Small intestine (tissue), 7 donors: ENCODE measurements at regions not wholly inside any gene's neighbourhood (a gene's known extent, or its start where the extent isn't known, plus 50 kb on each side); places are given as distances from the start of the nearest gene placed in this dataset.

Source experiments
- DNase-seq, 2 donors: peaks; one replicate each; pipeline versions ENCODE4 v3.0.0 to v3.0.0-alpha.2; 2013
- FAIRE-seq: peaks from 2 replicates; lab custom pipeline; 2012; peaks lifted over from hg19 to GRCh38; lab: Jason Lieb, UNC
- H3K27ac ChIP-seq, 3 donors: one replicate each; pipeline ENCODE4 v1.5.1; 2013; ENCODE audit warnings: low read length in 2 of 3, mild to moderate bottlenecking in 2 of 3, control low read depth in 1 of 3, inconsistent platforms in 1 of 3, low read depth in 1 of 3, moderate library complexity in 1 of 3
- H3K27me3 ChIP-seq, 3 donors: one replicate each; pipeline ENCODE4 v1.6.1; 2013; ENCODE audit warnings: low read length in 3 of 3, inconsistent platforms in 1 of 3; ENCODE audit not compliant: control insufficient read depth in 3 of 3, insufficient read depth in 3 of 3
- H3K36me3 ChIP-seq, 3 donors: one replicate each; pipeline ENCODE4 v1.6.1; 2013; ENCODE audit warnings: low read length in 3 of 3, inconsistent platforms in 1 of 3, low read depth in 1 of 3, mild to moderate bottlenecking in 1 of 3, moderate library complexity in 1 of 3; ENCODE audit not compliant: control insufficient read depth in 3 of 3, insufficient read depth in 2 of 3
- H3K4me1 ChIP-seq, 3 donors: one replicate each; pipeline ENCODE4 v1.6.1; 2013; ENCODE audit warnings: low read length in 2 of 3, inconsistent platforms in 1 of 3, low read depth in 1 of 3, mild to moderate bottlenecking in 1 of 3, moderate library complexity in 1 of 3; ENCODE audit not compliant: control insufficient read depth in 3 of 3, insufficient read depth in 2 of 3
- H3K4me3 ChIP-seq, 3 donors: one replicate each; pipeline ENCODE4 v1.5.1; 2013; ENCODE audit warnings: low read length in 3 of 3, control low read depth in 1 of 3, inconsistent platforms in 1 of 3, low read depth in 1 of 3, mild to moderate bottlenecking in 1 of 3, moderate library complexity in 1 of 3
- H3K9me3 ChIP-seq, 2 donors: one replicate each; pipeline ENCODE4 v1.6.1; 2013; ENCODE audit warnings: low read depth in 1 of 2, low read length in 1 of 2; ENCODE audit not compliant: control insufficient read depth in 2 of 2, insufficient read depth in 1 of 2
- WGBS, 3 donors: extraction: QIAGEN DNeasy Blood & Tissue Kit; methylation state at CpG; one replicate each; pipeline ENCODE4 v1.1.7; 2013; 5-methylcytosine and 5-hydroxymethylcytosine counted together
- donor health status: healthy with polysubstance abuse.
- donor health status: control.
- donor health status: control.
- donor health status: Bipolar disorder and iron deficiency.
- donor health status: healthy.

GRCh38 chr20:22390543-22390903, 193.8 kb downstream of the FOXA2 start:
- H3K9me3 ChIP-seq: no peaks in the 10 kb centered on the region
- no peaks in the 10 kb centered on the region for H3K36me3 ChIP-seq
- H3K4me1 ChIP-seq: no peaks in the 10 kb centered on the region
- H3K27ac ChIP-seq: no peak overlapping the region
- FAIRE-seq (no peak), DNase-seq (no peak)
- H3K4me3 ChIP-seq: no peak overlapping the region
- peaks cover 0 to 19% (median 0%) of the 10 kb centered on the region in 3 donors for H3K27me3 ChIP-seq
- 85 to 93% (median 88%) methylated on average over 5 of the region's 5 CpGs for WGBS, 3 donors

- DNase-seq (no peak), FAIRE-seq (no peak)
- H3K9me3 ChIP-seq: no peaks in the 10 kb centered on the region
- WGBS, 3 donors: 78 to 87% (median 80%) methylated on average over 8 of the region's 8 CpGs
- H3K4me1 ChIP-seq: no peaks in the 10 kb centered on the region
- H3K36me3 ChIP-seq: no peaks in the 10 kb centered on the region
- peaks cover 0 to 22% (median 0%) of the 10 kb centered on the region in 3 donors for H3K27me3 ChIP-seq
- no peak overlapping the region for H3K4me3 ChIP-seq
- H3K27ac ChIP-seq: no peak overlapping the region
These were observed 194.4 kb downstream of the FOXA2 start for GRCh38 chr20:22389836-22390542.

DNA sequence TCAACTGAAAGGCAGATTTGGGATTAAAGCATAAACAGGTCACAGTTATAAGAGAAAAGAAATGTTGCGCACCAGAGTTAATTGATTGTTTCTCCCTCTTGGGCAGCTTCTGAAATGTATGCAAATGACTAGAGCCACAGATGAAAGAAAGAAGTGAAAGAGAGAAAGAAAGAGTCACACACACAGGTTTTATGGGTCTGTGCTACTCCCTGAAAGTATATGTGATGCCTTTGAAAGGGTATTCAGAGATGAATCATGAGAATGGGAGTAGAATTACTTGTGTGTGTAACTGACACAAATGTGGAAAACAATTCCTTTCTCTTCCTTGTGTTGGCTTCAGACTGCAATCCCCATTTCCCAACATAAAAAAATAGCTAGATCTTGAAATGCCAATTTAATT, 196.9 kb downstream of the FOXA2 start:
- no peaks in the 10 kb centered on the region for H3K9me3 ChIP-seq
- 89 to 100% (median 92%) methylated on average over 1 of the region's 1 CpG for WGBS, 3 donors
- no peaks in the 10 kb centered on the region for H3K36me3 ChIP-seq
- FAIRE-seq: no peak
- no peak for DNase-seq
- no peaks in the 10 kb centered on the region for H3K4me1 ChIP-seq
- no peak overlapping the region for H3K27ac ChIP-seq
- H3K4me3 ChIP-seq: no peak overlapping the region
- H3K27me3 ChIP-seq: peaks cover 0 to 7% (median 2%) of the 10 kb centered on the region in 3 donors

- peaks cover 0 to 4% (median 2%) of the 10 kb centered on the region in 3 donors for H3K27me3 ChIP-seq
- H3K4me1 ChIP-seq: no peaks in the 10 kb centered on the region
- no peaks in the 10 kb centered on the region for H3K36me3 ChIP-seq
- WGBS, 3 donors: 25 to 44% (median 44%) methylated on average over 3 of the region's 3 CpGs
- H3K4me3 ChIP-seq: no peak overlapping the region
- DNase-seq: no peak
- no peaks in the 10 kb centered on the region for H3K9me3 ChIP-seq
- no peak overlapping the region for H3K27ac ChIP-seq
- no peak for FAIRE-seq
These were observed 198.1 kb downstream of the FOXA2 start for GRCh38 chr20:22386306-22386623.

DNA sequence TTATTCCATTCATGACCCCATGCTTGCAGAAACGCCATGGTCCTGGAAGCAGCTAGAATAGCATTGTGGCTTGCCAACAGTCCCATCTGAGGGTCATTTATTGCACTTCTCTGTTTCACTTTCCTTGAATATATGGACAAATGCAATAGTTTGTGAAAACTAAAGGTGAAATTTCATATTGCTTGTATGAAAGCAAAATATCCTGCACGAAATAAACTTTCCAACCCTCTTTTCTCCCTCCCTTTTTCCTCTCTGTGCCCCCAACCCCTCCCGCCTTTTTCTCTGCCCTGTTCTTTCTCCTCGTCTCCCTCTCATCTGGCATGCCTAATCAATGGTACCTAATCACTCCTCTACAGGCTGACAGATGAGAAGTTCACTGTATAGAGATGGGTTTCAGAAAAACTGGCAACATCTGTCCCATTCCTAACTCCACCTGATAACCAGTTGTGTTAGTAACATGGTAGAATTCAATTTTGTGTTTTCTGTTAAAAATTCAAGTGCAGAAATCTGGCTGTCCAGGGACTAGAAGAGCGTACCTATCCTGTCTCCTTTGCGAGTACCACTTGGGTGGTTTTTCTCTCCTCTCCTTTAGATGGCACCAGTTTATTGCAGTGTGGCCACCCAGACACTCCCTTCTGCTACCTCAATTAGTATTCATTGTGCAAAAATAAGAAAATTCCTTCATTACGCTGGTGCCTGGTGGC, 198.6 kb downstream of the FOXA2 start:
- no peak overlapping the region for H3K4me3 ChIP-seq
- FAIRE-seq (no peak), DNase-seq (peak; percentile 36 to 37)
- 42 to 48% (median 46%) methylated on average over 7 of the region's 7 CpGs for WGBS, 3 donors
- H3K36me3 ChIP-seq: no peaks in the 10 kb centered on the region
- H3K27me3 ChIP-seq: peaks cover 0 to 4% (median 2%) of the 10 kb centered on the region in 3 donors
- no peaks in the 10 kb centered on the region for H3K9me3 ChIP-seq
- no peaks in the 10 kb centered on the region for H3K4me1 ChIP-seq
- H3K27ac ChIP-seq: no peak overlapping the region

- Histone ChIP-seq H3K4me3 (no peak overlapping the region), H3K36me3 (no peaks in the 10 kb centered on the region), H3K4me1 (no peaks in the 10 kb centered on the region), H3K9me3 (no peaks in the 10 kb centered on the region), H3K27ac (no peak overlapping the region), H3K27me3 (peaks cover 0 to 4% (median 2%) of the 10 kb centered on the region in 3 donors)
- DNase-seq: no peak
- no peak for FAIRE-seq
- WGBS, 3 donors: 78 to 88% (median 82%) methylated on average over 3 of the region's 3 CpGs
These were observed 199.4 kb downstream of the FOXA2 start for GRCh38 chr20:22384978-22385377.

DNA sequence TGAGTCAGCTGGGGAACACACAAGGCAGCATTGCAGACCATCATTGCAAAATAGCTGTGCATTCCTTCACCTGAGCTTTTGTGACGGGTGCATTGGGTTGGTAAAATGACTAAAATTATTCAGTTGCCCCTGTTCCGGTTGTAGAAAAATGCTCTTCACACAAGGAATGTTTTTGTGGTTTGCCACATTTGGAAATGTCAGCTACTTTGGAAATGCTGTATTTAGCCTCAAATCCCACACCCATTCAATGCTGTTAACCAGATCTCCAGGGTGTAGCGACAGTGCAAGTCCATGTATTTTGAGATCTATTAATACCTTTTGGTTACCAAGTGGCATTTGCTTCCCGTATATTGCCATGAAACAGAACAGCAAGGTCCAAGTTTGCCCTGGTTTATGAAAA, 201.2 kb downstream of the FOXA2 start:
- Histone ChIP-seq H3K9me3 (no peaks in the 10 kb centered on the region), H3K4me3 (no peak overlapping the region), H3K27me3 (peaks cover 0 to 4% (median 2%) of the 10 kb centered on the region in 3 donors), H3K4me1 (no peaks in the 10 kb centered on the region), H3K27ac (no peak overlapping the region), H3K36me3 (no peaks in the 10 kb centered on the region)
- FAIRE-seq (no peak), DNase-seq (no peak)
- WGBS, 3 donors: 85 to 97% (median 88%) methylated on average over 4 of the region's 4 CpGs

DNA sequence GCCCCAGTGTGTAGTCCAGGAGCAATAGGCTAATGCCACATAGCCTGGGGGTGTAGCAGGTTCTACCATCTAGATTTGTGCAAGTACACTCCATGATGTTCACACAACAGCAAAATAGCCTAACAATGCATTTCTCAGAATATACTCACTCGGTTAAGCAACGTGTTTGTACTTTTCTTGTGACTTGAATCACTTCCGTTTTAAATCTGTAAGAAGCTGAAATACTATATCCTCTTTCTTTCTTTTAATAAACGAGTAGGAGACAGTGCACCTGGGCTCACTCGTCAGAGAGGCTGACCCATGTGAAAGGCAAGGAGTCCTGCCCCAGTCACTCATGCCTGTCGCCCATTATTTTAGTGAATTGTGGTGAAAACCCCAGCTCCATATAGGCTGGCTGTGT, 201.6 kb downstream of the FOXA2 start:
- FAIRE-seq: no peak
- Histone ChIP-seq H3K4me1 (no peaks in the 10 kb centered on the region), H3K27me3 (peaks cover 0 to 4% (median 2%) of the 10 kb centered on the region in 3 donors), H3K4me3 (no peak overlapping the region), H3K9me3 (no peaks in the 10 kb centered on the region), H3K27ac (no peak overlapping the region), H3K36me3 (no peaks in the 10 kb centered on the region)
- WGBS, 3 donors: 72 to 88% (median 75%) methylated on average over 6 of the region's 6 CpGs
- DNase-seq: no peak
